Adrenal gland (tissue), 5 donors: ENCODE measurements at regions not wholly inside any gene's neighbourhood (a gene's known extent, or its start where the extent isn't known, plus 50 kb on each side); places are given as distances from the start of the nearest gene placed in this dataset.

Experiments used
- CTCF ChIP-seq, 6 experiments: fragments of 450-650 bp in 4 of 6; fragments of 200-600 bp in 2 of 6; sonication (generic) in 1 of 6; IDR thresholded peaks; 1 replicate in 5 of 6; 2 replicates in 1 of 6; pipeline versions ENCODE4 v1.5.1 to v1.8.0; 2016 to 2021; ENCODE audit warnings: antibody characterized with exemption in 6 of 6, mild to moderate bottlenecking in 2 of 6, moderate library complexity in 1 of 6
- POLR2A ChIP-seq, 2 donors: fragments of 450-650 bp; IDR thresholded peaks; one replicate each; pipeline ENCODE4 v1.6.1; 2017; ENCODE audit warnings: antibody characterized with exemption in 2 of 2, mild to moderate bottlenecking in 2 of 2, moderate library complexity in 1 of 2
- donor health status: DM: no; HTN: no; CAD: no.

- TF ChIP-seq CTCF (IDR thresholded peaks at IDR 0.05) (no peak), POLR2A (IDR thresholded peaks at IDR 0.05) (no peak)
Observed at GRCh38 chr10:61558188-61558587, 104.5 kb upstream of the CABCOCO1 start.
